GM23338 (cell line): ENCODE measurements at regions not wholly inside any gene's neighbourhood (a gene's known extent, or its start where the extent isn't known, plus 50 kb on each side); places are given as distances from the start of the nearest gene placed in this dataset.

Experiments
- ATAC-seq: fragments of 200-7000 bp; cut with Tn5 transposase; 3 replicates; pipeline ENCODE4 v1.9.1; 2020
- DNase-seq: peaks from one replicate; pipeline ENCODE4 v3.0.0-alpha.2; 2015; ENCODE audit warnings: low spot score
- H2AFZ ChIP-seq: fragments of 200-600 bp; sonication (generic); 2 replicates; pipeline ENCODE4 v1.8.0; 2016; ENCODE audit warnings: antibody characterized with exemption, mild to moderate bottlenecking, moderate library complexity
- H3F3A ChIP-seq: fragments of 200-600 bp; sonication (generic); replicated peaks from 2 replicates; pipeline ENCODE4 v1.8.0; 2017; ENCODE audit warnings: antibody characterized with exemption, mixed run types, low read depth
- H3K27ac ChIP-seq: fragments of 200-600 bp; sonication (generic); 2 replicates; pipeline ENCODE4 v1.6.1; 2016; ENCODE audit warnings: low read depth
- H3K27me3 ChIP-seq: fragments of 200-600 bp; sonication (generic); 2 replicates; pipeline ENCODE4 v1.8.0; 2016; ENCODE audit warnings: mild to moderate bottlenecking, mixed run types, moderate library complexity; ENCODE audit not compliant: insufficient read depth
- H3K36me3 ChIP-seq: fragments of 200-600 bp; sonication (generic); 2 replicates; pipeline ENCODE4 v1.8.0; 2016; ENCODE audit warnings: mild to moderate bottlenecking; ENCODE audit not compliant: insufficient read depth
- H3K4me1 ChIP-seq: fragments of 200-600 bp; sonication (generic); 2 replicates; pipeline ENCODE4 v1.8.0; 2016; ENCODE audit warnings: mild to moderate bottlenecking, moderate library complexity; ENCODE audit not compliant: insufficient read depth
- H3K4me2 ChIP-seq: fragments of 200-600 bp; sonication (generic); 2 replicates; pipeline ENCODE4 v1.7.1; 2017; ENCODE audit warnings: mixed run types
- H3K4me3 ChIP-seq: fragments of 200-600 bp; sonication (generic); 2 replicates; pipeline ENCODE4 v1.6.1; 2016; ENCODE audit warnings: mixed run types
- H3K79me2 ChIP-seq: fragments of 200-600 bp; sonication (generic); replicated peaks from 2 replicates; pipeline ENCODE4 v1.8.0; 2017; ENCODE audit warnings: mild to moderate bottlenecking; ENCODE audit not compliant: insufficient read depth
- H3K9me2 ChIP-seq: fragments of 200-600 bp; sonication (generic); 2 replicates; pipeline ENCODE4 v1.8.0; 2017; ENCODE audit not compliant: insufficient read depth
- H4K20me1 ChIP-seq: fragments of 200-600 bp; sonication (generic); replicated peaks from 2 replicates; pipeline ENCODE4 v1.8.0; 2017; ENCODE audit warnings: mild to moderate bottlenecking; ENCODE audit not compliant: insufficient read depth
- H3K27ac Mint-ChIP-seq: 2 replicates; pipeline ENCODE4 v1.8.0; 2020; ENCODE audit warnings: inconsistent platforms, mild to moderate bottlenecking, moderate library complexity, mixed read lengths
- H3K27me3 Mint-ChIP-seq: 3 replicates; pipeline ENCODE4 v1.8.0; 2022; ENCODE audit warnings: low read depth, mild to moderate bottlenecking, moderate library complexity, mixed read lengths, inconsistent platforms; ENCODE audit not compliant: insufficient read depth, poor library complexity
- H3K36me3 Mint-ChIP-seq: 3 replicates; pipeline ENCODE4 v1.8.0; 2021; ENCODE audit warnings: low read depth, mild to moderate bottlenecking, inconsistent platforms, moderate library complexity, mixed read lengths
- H3K4me1 Mint-ChIP-seq: 3 replicates; pipeline ENCODE4 v1.8.0; 2020; ENCODE audit warnings: mild to moderate bottlenecking, inconsistent platforms, mixed read lengths
- H3K4me3 Mint-ChIP-seq: 3 replicates; pipeline ENCODE4 v1.8.0; 2021; ENCODE audit warnings: moderate library complexity, mild to moderate bottlenecking, inconsistent platforms, mixed read lengths
- H3K9me3 Mint-ChIP-seq: 3 replicates; pipeline ENCODE4 v1.8.0; 2020; ENCODE audit warnings: moderate library complexity, mild to moderate bottlenecking, inconsistent platforms, mixed read lengths
- CREB1 ChIP-seq: fragments of 250-450 bp; sonication (Bioruptor Pico); IDR thresholded peaks from 2 replicates; pipeline ENCODE4 v1.5.0; 2020; ENCODE audit warnings: low read depth, mild to moderate bottlenecking, moderate library complexity
- EZH2 ChIP-seq: fragments of 200-600 bp; sonication (generic); IDR thresholded peaks from one replicate; pipeline ENCODE4 v1.8.0; 2017; ENCODE audit warnings: antibody characterized with exemption, mild to moderate bottlenecking, low read depth; ENCODE audit not compliant: unreplicated experiment
- EZH2phosphoT487 ChIP-seq: fragments of 200-600 bp; sonication (generic); IDR thresholded peaks from one replicate; pipeline ENCODE4 v1.8.1; 2018; ENCODE audit warnings: antibody characterized with exemption; ENCODE audit not compliant: unreplicated experiment
- JUNB ChIP-seq: IDR thresholded peaks from one replicate; pipeline ENCODE4 v1.6.1; 2016; ENCODE audit warnings: antibody characterized with exemption; ENCODE audit not compliant: unreplicated experiment
- NANOG ChIP-seq: IDR thresholded peaks from 2 replicates; pipeline ENCODE4 v1.6.1; 2016; ENCODE audit warnings: antibody characterized with exemption, borderline replicate concordance
- POLR2AphosphoS5 ChIP-seq: IDR thresholded peaks from 2 replicates; pipeline ENCODE4 v1.6.1; 2016; ENCODE audit warnings: antibody characterized with exemption, low read depth
- STAT1 ChIP-seq: IDR thresholded peaks from one replicate; pipeline ENCODE4 v1.6.1; 2016; ENCODE audit warnings: antibody characterized with exemption; ENCODE audit not compliant: unreplicated experiment
- ZNF114 ChIP-seq: fragments of 250-450 bp; sonication (Bioruptor Pico); IDR thresholded peaks from 2 replicates; pipeline ENCODE4 v1.5.0; 2020; ENCODE audit warnings: mild to moderate bottlenecking, moderate library complexity
- ZNF331 ChIP-seq: fragments of 250-450 bp; sonication (Bioruptor Pico); IDR thresholded peaks from 2 replicates; pipeline ENCODE4 v1.5.0; 2020; ENCODE audit warnings: low read depth, mild to moderate bottlenecking, moderate library complexity
- TF ChIP-seq, protein P1 (sequence below): IDR thresholded peaks from one replicate; pipeline ENCODE4 v1.6.1; 2018; ENCODE audit warnings: antibody characterized with exemption; ENCODE audit not compliant: unreplicated experiment
- TF ChIP-seq, protein P2 (sequence below): IDR thresholded peaks from 2 replicates; pipeline ENCODE4 v1.6.1; 2016; ENCODE audit warnings: antibody characterized with exemption
- TF ChIP-seq, protein P3 (sequence below): fragments of 250-450 bp; sonication (Bioruptor Pico); IDR thresholded peaks from 2 replicates; pipeline ENCODE4 v1.5.0; 2020; ENCODE audit warnings: mild to moderate bottlenecking, moderate library complexity

- Mint-ChIP-seq H3K9me3 (no peaks in the 10 kb centered on the region), H3K36me3 (no peaks in the 10 kb centered on the region), H3K27ac (no peak overlapping the region), H3K27me3 (peaks cover 3% of the 10 kb centered on the region), H3K4me3 (no peak overlapping the region), H3K4me1 (no peaks in the 10 kb centered on the region)
- Histone ChIP-seq H3K27me3 (no peaks in the 10 kb centered on the region), H3K36me3 (no peaks in the 10 kb centered on the region), H3K9me2 (no peaks in the 10 kb centered on the region), H3F3A (no peaks in the 10 kb centered on the region), H3K79me2 (no peaks in the 10 kb centered on the region), H3K4me1 (no peaks in the 10 kb centered on the region), H4K20me1 (no peaks in the 10 kb centered on the region), H2AFZ (no peak overlapping the region), H3K4me3 (no peak overlapping the region), H3K27ac (no peak overlapping the region), H3K4me2 (no peak overlapping the region)
- TF ChIP-seq EZH2phosphoT487 = no peak
- TF ChIP-seq JUNB = no peak
- TF ChIP-seq NANOG = no peak
- ATAC-seq (no peak), DNase-seq (no peak)
Measured at GRCh38 chr2:223273995-223274394, 222.0 kb downstream of the KCNE4 start.

DNA sequence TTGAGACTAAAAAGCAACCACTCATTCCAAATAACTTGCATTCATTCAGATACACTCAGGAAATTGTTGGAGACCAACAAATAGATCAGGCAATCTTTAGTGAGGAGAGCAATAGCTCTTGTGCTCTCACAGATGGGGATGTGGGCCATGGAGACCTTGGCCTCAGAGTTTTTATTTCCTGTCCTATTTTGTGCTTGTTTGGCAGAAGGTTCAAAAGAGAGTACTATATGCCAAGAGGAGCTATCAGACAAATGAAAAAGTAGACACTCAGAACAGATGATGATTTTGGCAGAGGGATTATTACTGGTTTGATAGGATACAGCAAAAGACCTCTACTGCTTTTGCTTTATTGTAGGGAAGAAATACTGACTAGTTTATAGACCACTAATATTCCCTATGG, 230.2 kb downstream of the KCNE4 start:
- DNase-seq (no peak), ATAC-seq (no peak)
- Mint-ChIP-seq H3K27ac (no peak overlapping the region), H3K27me3 (no peaks in the 10 kb centered on the region), H3K36me3 (no peaks in the 10 kb centered on the region; the same call in 2 of the 3 replicates), H3K4me3 (no peak overlapping the region), H3K9me3 (peaks cover 14% of the 10 kb centered on the region; the same call in 2 of the 3 replicates), H3K4me1 (no peaks in the 10 kb centered on the region)
- no peaks in the 10 kb centered on the region for H3F3A ChIP-seq
- H2AFZ ChIP-seq = no peak overlapping the region
- H3K79me2 ChIP-seq = no peaks in the 10 kb centered on the region
- no peak overlapping the region for H3K4me3 ChIP-seq
- H3K4me2 ChIP-seq = no peak overlapping the region
- H3K27ac ChIP-seq = no peak overlapping the region
- no peaks in the 10 kb centered on the region for H3K36me3 ChIP-seq
- H3K27me3 ChIP-seq = no peaks in the 10 kb centered on the region
- H4K20me1 ChIP-seq = no peaks in the 10 kb centered on the region
- H3K4me1 ChIP-seq = no peaks in the 10 kb centered on the region
- peaks cover 4% of the 10 kb centered on the region; the same call in 1 of the 2 replicates for H3K9me2 ChIP-seq
- TF ChIP-seq, protein P1, sequence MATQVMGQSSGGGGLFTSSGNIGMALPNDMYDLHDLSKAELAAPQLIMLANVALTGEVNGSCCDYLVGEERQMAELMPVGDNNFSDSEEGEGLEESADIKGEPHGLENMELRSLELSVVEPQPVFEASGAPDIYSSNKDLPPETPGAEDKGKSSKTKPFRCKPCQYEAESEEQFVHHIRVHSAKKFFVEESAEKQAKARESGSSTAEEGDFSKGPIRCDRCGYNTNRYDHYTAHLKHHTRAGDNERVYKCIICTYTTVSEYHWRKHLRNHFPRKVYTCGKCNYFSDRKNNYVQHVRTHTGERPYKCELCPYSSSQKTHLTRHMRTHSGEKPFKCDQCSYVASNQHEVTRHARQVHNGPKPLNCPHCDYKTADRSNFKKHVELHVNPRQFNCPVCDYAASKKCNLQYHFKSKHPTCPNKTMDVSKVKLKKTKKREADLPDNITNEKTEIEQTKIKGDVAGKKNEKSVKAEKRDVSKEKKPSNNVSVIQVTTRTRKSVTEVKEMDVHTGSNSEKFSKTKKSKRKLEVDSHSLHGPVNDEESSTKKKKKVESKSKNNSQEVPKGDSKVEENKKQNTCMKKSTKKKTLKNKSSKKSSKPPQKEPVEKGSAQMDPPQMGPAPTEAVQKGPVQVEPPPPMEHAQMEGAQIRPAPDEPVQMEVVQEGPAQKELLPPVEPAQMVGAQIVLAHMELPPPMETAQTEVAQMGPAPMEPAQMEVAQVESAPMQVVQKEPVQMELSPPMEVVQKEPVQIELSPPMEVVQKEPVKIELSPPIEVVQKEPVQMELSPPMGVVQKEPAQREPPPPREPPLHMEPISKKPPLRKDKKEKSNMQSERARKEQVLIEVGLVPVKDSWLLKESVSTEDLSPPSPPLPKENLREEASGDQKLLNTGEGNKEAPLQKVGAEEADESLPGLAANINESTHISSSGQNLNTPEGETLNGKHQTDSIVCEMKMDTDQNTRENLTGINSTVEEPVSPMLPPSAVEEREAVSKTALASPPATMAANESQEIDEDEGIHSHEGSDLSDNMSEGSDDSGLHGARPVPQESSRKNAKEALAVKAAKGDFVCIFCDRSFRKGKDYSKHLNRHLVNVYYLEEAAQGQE = no peak
- TF ChIP-seq POLR2AphosphoS5 = no peak
- TF ChIP-seq EZH2phosphoT487 = no peak
- TF ChIP-seq, protein P2, sequence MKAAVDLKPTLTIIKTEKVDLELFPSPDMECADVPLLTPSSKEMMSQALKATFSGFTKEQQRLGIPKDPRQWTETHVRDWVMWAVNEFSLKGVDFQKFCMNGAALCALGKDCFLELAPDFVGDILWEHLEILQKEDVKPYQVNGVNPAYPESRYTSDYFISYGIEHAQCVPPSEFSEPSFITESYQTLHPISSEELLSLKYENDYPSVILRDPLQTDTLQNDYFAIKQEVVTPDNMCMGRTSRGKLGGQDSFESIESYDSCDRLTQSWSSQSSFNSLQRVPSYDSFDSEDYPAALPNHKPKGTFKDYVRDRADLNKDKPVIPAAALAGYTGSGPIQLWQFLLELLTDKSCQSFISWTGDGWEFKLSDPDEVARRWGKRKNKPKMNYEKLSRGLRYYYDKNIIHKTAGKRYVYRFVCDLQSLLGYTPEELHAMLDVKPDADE = no peak
- TF ChIP-seq, protein P3, sequence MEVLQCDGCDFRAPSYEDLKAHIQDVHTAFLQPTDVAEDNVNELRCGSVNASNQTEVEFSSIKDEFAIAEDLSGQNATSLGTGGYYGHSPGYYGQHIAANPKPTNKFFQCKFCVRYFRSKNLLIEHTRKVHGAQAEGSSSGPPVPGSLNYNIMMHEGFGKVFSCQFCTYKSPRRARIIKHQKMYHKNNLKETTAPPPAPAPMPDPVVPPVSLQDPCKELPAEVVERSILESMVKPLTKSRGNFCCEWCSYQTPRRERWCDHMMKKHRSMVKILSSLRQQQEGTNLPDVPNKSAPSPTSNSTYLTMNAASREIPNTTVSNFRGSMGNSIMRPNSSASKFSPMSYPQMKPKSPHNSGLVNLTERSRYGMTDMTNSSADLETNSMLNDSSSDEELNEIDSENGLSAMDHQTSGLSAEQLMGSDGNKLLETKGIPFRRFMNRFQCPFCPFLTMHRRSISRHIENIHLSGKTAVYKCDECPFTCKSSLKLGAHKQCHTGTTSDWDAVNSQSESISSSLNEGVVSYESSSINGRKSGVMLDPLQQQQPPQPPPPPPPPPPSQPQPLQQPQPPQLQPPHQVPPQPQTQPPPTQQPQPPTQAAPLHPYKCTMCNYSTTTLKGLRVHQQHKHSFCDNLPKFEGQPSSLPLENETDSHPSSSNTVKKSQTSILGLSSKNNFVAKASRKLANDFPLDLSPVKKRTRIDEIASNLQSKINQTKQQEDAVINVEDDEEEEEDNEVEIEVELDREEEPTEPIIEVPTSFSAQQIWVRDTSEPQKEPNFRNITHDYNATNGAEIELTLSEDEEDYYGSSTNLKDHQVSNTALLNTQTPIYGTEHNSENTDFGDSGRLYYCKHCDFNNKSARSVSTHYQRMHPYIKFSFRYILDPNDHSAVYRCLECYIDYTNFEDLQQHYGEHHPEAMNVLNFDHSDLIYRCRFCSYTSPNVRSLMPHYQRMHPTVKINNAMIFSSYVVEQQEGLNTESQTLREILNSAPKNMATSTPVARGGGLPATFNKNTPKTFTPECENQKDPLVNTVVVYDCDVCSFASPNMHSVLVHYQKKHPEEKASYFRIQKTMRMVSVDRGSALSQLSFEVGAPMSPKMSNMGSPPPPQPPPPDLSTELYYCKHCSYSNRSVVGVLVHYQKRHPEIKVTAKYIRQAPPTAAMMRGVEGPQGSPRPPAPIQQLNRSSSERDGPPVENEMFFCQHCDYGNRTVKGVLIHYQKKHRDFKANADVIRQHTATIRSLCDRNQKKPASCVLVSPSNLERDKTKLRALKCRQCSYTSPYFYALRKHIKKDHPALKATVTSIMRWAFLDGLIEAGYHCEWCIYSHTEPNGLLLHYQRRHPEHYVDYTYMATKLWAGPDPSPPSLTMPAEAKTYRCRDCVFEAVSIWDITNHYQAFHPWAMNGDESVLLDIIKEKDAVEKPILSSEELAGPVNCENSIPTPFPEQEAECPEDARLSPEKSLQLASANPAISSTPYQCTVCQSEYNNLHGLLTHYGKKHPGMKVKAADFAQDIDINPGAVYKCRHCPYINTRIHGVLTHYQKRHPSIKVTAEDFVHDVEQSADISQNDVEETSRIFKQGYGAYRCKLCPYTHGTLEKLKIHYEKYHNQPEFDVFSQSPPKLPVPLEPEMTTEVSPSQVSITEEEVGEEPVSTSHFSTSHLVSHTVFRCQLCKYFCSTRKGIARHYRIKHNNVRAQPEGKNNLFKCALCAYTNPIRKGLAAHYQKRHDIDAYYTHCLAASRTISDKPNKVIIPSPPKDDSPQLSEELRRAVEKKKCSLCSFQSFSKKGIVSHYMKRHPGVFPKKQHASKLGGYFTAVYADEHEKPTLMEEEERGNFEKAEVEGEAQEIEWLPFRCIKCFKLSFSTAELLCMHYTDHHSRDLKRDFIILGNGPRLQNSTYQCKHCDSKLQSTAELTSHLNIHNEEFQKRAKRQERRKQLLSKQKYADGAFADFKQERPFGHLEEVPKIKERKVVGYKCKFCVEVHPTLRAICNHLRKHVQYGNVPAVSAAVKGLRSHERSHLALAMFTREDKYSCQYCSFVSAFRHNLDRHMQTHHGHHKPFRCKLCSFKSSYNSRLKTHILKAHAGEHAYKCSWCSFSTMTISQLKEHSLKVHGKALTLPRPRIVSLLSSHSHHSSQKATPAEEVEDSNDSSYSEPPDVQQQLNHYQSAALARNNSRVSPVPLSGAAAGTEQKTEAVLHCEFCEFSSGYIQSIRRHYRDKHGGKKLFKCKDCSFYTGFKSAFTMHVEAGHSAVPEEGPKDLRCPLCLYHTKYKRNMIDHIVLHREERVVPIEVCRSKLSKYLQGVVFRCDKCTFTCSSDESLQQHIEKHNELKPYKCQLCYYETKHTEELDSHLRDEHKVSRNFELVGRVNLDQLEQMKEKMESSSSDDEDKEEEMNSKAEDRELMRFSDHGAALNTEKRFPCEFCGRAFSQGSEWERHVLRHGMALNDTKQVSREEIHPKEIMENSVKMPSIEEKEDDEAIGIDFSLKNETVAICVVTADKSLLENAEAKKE = no peak
- no peak for TF ChIP-seq ZNF114 (CRISPR knock-in tag)
- TF ChIP-seq CREB1 (CRISPR knock-in tag) = no peak
- TF ChIP-seq NANOG = no peak
- no peak for TF ChIP-seq JUNB
- no peak for TF ChIP-seq STAT1
- no peak for TF ChIP-seq EZH2
- TF ChIP-seq ZNF331 (CRISPR knock-in tag) = no peak
